Large intestine (tissue), 3 donors: ENCODE measurements at regions not wholly inside any gene's neighbourhood (a gene's known extent, or its start where the extent isn't known, plus 50 kb on each side); places are given as distances from the start of the nearest gene placed in this dataset.
"Not testable (repeated sequence)": the region's sequence is repeated elsewhere in the genome, so short reads cannot be mapped to it uniquely, and the experiment has no call there.

Source experiments
- DNase-seq, 2 donors: peaks; one replicate each; pipeline versions ENCODE4 v3.0.0 to v3.0.0-alpha.2; 2013
- H3K27ac ChIP-seq: one replicate; pipeline ENCODE4 v1.5.1; 2013; ENCODE audit warnings: low read length
- H3K27me3 ChIP-seq: 2 replicates; pipeline ENCODE4 v1.6.1; 2013; ENCODE audit warnings: low read length; ENCODE audit not compliant: control insufficient read depth, insufficient read depth
- H3K36me3 ChIP-seq: 2 replicates; pipeline ENCODE4 v1.6.1; 2013; ENCODE audit warnings: low read length; ENCODE audit not compliant: control insufficient read depth, insufficient read depth
- H3K4me1 ChIP-seq: one replicate; pipeline ENCODE4 v1.6.1; 2013; ENCODE audit warnings: low read length; ENCODE audit not compliant: control insufficient read depth, insufficient read depth
- H3K4me3 ChIP-seq: one replicate; pipeline ENCODE4 v1.5.1; 2013; ENCODE audit warnings: low read length
- H3K9me3 ChIP-seq: one replicate; pipeline ENCODE4 v1.6.1; 2013; ENCODE audit warnings: mild to moderate bottlenecking, low read depth, low read length, moderate library complexity; ENCODE audit not compliant: control insufficient read depth
- whole genome bisulfite sequencing: methylation state at CpG from one replicate; pipeline ENCODE4 v1.1.5; 2013; ENCODE audit warnings: low lambda C conversion rate; ENCODE audit not compliant: insufficient coverage; 5-methylcytosine and 5-hydroxymethylcytosine counted together

DNA sequence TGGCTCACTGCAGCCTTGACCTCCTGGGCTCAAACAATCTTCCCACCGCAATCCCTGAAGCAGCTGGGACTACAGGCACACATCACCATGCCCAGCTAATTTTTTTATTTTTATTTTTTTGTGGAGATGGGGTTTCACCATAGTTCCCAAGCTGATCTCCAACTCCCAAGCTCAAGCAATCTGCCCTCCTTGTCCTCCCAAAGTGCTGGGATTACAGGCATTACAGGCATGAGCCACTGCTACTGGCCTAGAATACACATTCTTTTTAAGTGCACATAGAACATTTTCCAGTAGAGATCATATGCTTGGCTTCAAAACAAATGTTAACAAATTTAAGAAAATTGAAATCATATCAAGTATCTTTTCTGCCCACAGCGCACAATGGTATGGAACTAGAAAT lies 176.8 kb upstream of the MARCKS start:
- 92% methylated on average over 1 of the region's 2 CpGs for WGBS
- Histone ChIP-seq H3K36me3 (no peaks in the 10 kb centered on the region), H3K27me3 (no peaks in the 10 kb centered on the region), H3K4me1 (peaks cover 3% of the 10 kb centered on the region), H3K27ac (no peak overlapping the region), H3K9me3 (no peaks in the 10 kb centered on the region), H3K4me3 (no peak overlapping the region)
- no peak for DNase-seq

DNA sequence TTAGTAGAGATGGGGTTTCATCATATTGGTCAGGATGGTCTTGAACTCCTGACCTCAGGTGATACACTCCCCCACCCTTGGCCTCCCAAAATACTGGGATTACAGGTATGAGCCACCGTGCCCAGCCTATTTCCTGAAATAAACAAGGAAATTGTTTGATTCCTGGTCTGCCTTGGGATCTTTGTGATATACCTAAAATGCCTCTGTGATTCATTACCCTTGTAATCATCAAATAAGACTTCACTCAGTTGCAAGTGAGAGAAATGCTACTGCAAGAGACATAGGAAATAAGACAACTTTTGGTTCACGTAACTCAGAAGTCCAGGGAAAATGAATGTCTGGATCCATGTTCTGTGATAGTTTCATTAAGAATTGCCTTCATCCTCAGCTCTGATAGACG lies 173.2 kb upstream of the MARCKS start:
- Histone ChIP-seq H3K4me1 (no peaks in the 10 kb centered on the region), H3K27me3 (no peaks in the 10 kb centered on the region), H3K36me3 (no peaks in the 10 kb centered on the region), H3K9me3 (no peaks in the 10 kb centered on the region), H3K27ac (no peak overlapping the region), H3K4me3 (no peak overlapping the region)
- no CpG with 5 or more reads among the region's 3 CpGs for WGBS
- no peak for DNase-seq

DNA sequence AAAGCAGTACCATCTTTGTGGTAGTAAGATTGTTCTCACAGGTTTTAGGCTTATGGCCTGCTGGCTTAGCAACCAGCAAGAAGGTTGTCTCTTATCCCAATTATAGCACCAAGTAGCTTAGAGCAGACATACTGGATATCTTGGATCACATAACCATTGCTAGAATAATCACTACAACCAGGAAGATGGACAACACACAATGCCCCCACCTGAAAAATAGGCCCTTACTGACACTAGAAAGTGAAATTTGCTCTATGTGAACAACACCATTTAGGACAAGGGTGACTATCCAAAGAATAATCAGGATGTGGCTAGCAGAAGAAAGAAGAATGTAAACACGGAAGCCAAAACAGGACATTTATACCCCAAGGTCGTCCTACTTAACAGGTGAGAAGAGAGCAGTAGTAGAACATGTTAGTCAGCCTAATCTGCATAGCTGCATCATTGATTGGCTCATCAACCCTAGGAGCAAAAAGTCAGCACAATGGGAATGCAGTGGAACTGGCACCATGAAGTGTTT lies 172.7 kb upstream of the MARCKS start:
- Histone ChIP-seq H3K27ac (no peak overlapping the region), H3K36me3 (no peaks in the 10 kb centered on the region), H3K4me3 (no peak overlapping the region), H3K9me3 (no peaks in the 10 kb centered on the region), H3K4me1 (no peaks in the 10 kb centered on the region), H3K27me3 (no peaks in the 10 kb centered on the region)
- DNase-seq = no peak
- WGBS = no CpG with 5 or more reads among the region's 2 CpGs

DNA sequence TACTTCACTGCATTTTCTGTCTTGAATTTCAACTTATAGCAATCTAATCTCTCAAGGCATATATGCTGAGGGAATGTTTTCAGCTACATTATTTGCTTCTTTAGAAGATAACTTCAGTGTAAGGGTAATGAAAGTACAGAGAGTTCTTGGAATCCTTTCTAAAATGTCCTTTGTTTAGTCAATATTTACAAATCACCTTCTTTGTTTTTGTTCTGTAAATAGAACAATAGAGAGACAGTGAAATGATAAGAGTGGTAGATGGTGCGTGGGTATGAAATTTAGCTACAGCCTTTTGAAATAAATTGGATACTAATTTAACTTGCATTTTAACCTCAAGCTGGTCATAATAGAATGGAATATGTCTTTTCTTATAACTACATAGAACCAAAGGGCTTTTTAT lies 171.1 kb upstream of the MARCKS start:
- Histone ChIP-seq H3K27ac (no peak overlapping the region), H3K27me3 (no peaks in the 10 kb centered on the region), H3K4me1 (no peaks in the 10 kb centered on the region), H3K9me3 (no peaks in the 10 kb centered on the region), H3K4me3 (no peak overlapping the region), H3K36me3 (no peaks in the 10 kb centered on the region)
- no CpG with 5 or more reads among the region's 1 CpG for WGBS
- DNase-seq = no peak

DNA sequence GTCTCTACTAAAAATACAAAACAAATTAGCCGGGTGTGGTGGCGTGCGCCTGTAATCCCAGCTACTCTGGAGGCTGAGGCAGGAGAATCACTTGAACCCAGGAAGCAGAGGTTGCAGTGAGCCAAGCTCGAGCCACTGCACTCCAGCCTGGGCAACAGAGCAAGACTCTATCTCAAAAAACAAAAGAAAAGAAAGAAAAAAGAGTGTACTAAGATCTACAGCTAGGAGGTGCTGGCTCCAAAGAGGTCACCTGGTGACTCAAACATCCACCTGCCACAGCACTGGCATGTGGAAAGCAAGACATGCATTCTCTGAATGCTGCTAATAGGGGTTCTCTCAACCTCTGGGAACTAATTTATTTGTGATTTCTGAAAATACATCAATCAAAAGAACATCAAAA lies 167.5 kb upstream of the MARCKS start:
- H3K27me3 ChIP-seq, H3K4me3 ChIP-seq, DNase-seq, H3K4me1 ChIP-seq, H3K27ac ChIP-seq, H3K9me3 ChIP-seq, H3K36me3 ChIP-seq: not testable (repeated sequence)
- no CpG with 5 or more reads among the region's 4 CpGs for WGBS

DNA sequence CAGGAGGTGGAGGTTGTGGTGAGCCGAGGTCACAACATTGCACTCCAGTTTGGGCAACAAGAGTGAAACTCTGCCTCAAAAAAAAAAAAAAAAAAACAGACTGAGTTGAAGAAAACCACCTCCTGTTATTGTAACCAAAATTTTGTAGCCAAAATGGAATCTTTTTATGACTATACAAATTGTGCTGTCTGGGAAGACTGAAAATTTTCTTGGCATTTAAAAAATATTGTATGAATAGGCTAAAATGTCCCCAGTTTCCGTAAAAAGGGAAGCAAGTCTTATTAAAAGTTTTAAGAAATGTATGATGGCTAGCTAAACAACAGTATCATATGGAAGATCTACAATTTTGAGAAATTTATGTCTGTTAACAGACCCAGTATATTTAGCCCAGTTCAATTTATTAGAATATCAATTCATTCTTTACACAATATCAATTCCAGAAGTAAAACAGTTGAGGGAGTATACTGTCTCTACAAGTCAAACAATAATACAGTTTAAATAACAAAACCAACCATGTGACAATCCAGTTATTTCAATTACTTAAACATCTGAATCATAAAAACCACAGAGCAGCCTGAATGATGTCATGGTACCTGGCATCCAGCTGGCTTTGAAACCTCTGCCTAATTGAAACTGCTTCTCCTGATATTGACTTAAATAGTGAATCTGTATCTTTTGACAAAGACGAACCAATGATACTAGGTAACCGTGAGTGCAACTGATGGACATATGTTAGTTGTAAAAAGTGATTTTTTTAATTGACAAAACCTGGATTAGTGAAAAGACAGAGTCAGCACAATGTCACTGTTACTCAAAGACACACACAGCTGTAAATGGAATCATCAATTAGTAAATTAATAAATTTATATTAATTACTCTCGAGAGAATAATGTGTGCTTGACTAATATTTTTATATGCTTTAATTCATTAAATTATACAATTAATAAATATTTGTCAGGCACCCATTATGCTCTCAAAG lies 166.6 kb upstream of the MARCKS start:
- Histone ChIP-seq H3K27ac (no peak overlapping the region), H3K9me3 (no peaks in the 10 kb centered on the region)
- DNase-seq = no peak

DNA sequence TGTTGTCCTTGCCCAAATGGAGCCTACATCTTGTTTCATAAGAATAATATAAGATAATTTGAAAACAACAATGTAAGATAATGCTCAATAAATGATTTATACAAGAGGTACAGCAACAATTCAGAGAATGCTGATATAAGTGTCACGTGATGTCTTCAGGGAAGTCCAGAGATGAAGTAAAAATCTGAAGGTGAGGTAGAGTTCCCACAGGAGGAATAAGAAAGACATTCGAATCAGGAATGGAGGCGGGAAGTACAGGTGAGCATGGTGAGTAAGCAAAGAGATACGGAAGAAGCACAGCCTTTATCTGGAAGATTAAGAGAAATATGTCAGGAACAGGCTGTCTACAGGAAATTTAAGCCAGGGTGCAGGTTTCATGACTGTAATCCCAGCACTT lies 165.9 kb upstream of the MARCKS start:
- DNase-seq = no peak
- H3K4me3 ChIP-seq = no peak overlapping the region
- WGBS = 96% methylated on average over 3 of the region's 4 CpGs

More for the DNA sequence above, 166.6 kb upstream of the MARCKS start:
- Histone ChIP-seq H3K27me3 (no peaks in the 10 kb centered on the region), H3K4me1 (no peaks in the 10 kb centered on the region), H3K4me3 (no peak overlapping the region), H3K36me3 (no peaks in the 10 kb centered on the region)
- WGBS = 100% methylated on average over 3 of the region's 5 CpGs

DNA sequence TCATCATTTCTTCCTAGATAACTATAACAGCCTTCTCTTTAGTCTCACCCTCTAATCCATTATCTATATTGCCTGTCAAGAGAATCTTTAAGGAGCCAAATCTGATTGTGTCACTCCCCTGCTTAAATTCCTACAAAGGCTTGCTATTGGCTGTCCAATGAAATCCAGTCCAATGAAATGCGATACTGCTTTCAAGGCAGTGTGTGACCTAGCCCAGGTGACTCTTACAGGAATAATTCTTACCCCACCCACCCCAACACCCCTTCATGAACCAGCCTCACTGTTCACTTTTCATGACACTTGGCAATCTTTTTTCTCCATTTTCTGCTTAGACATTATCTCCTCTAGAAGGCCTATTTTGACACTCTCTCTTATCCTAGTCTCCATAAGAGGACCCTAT lies 163.3 kb upstream of the MARCKS start:
- no peaks in the 10 kb centered on the region for H3K27me3 ChIP-seq
- H3K27ac ChIP-seq = no peak overlapping the region
- WGBS = no CpG with 5 or more reads among the region's 1 CpG
- no peaks in the 10 kb centered on the region for H3K4me1 ChIP-seq
- no peaks in the 10 kb centered on the region for H3K9me3 ChIP-seq
- no peak overlapping the region for H3K4me3 ChIP-seq
- DNase-seq = no peak
- no peaks in the 10 kb centered on the region for H3K36me3 ChIP-seq

More for the DNA sequence above, 165.9 kb upstream of the MARCKS start:
- no peaks in the 10 kb centered on the region for H3K4me1 ChIP-seq
- no peaks in the 10 kb centered on the region for H3K27me3 ChIP-seq
- H3K9me3 ChIP-seq = no peaks in the 10 kb centered on the region
- H3K27ac ChIP-seq = no peak overlapping the region
- H3K36me3 ChIP-seq = no peaks in the 10 kb centered on the region

DNA sequence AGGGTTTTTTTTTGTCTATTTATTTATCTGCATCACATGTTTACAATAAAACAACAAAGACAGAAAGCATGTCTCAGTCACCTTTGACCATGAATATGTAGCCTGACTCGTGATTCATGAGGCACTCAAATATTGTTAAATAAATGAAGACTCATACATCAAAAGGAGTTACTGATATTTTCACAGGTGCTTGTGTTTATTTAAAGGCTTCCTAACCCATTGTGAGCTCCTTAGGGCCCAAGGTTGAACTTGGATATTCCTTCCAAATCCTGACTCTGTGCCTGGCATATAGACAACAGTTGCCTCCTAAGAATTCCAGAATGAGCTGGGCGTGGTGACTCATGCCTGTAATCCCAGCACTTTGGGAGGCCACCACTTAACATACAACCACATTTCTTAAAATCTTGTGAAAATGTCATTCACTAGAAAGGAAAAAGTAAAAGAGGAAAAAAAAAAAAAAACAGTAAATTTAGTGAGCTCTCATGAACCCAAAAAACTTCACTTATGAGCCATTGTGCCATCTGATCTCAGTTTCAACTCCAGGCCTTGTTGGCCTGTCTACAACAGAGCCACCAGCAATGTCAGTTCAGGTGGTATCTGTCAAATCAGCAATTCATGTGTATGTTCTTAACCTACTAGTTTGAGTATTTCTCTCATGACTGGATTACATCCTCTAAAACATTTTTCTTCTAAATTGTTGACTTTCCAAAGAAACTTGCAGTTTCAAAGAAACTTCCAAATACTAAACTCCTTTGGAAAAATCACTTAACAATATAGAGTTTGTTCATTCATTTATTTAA lies 162.7 kb upstream of the MARCKS start:
- WGBS = 56% methylated on average over 1 of the region's 2 CpGs

DNA sequence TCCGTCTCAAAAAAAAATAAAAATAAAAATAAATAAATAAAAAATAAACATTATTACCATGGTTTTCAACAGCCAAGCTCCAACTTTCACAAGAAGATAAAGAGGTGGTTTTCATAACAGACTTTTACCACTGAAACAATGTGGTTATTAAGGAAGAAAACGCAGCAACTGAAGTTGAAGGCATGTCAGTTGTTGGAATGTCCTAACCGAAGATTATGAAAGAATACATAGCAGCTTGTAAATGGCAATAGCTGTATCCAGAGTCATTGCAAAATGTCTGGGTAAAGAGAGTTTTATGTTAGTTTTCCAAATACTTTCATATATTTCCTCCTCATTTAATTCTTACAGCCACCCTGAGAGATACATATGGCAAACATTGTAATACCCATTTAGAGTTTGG lies 161.6 kb upstream of the MARCKS start:
- Histone ChIP-seq H3K4me1 (no peaks in the 10 kb centered on the region), H3K27ac (no peak overlapping the region), H3K4me3 (no peak overlapping the region), H3K9me3 (no peaks in the 10 kb centered on the region), H3K36me3 (no peaks in the 10 kb centered on the region), H3K27me3 (no peaks in the 10 kb centered on the region)
- 83% methylated on average over 1 of the region's 3 CpGs for WGBS
- no peak for DNase-seq

More for the DNA sequence above, 162.7 kb upstream of the MARCKS start:
- H3K36me3 ChIP-seq = no peaks in the 10 kb centered on the region
- no peak overlapping the region for H3K27ac ChIP-seq
- no peak overlapping the region for H3K4me3 ChIP-seq
- no peak for DNase-seq
- H3K4me1 ChIP-seq = no peaks in the 10 kb centered on the region
- no peaks in the 10 kb centered on the region for H3K27me3 ChIP-seq
- H3K9me3 ChIP-seq = no peaks in the 10 kb centered on the region
